SK-N-SH (cell line): ENCODE measurements at regions not wholly inside any gene's neighbourhood (a gene's known extent, or its start where the extent isn't known, plus 50 kb on each side); places are given as distances from the start of the nearest gene placed in this dataset.

Experiments used
- RFX5 ChIP-seq: IDR thresholded peaks from 2 replicates; pipeline ENCODE4 v1.6.1; 2012; ENCODE audit warnings: mild to moderate bottlenecking, improper control_type of control experiment, low read length
- YY1 ChIP-seq: IDR thresholded peaks from 2 replicates; pipeline ENCODE4 v1.4.0; 2012; ENCODE audit warnings: low read depth, mild to moderate bottlenecking
- TF ChIP-seq, protein P1 (sequence below): IDR thresholded peaks from 2 replicates; pipeline ENCODE4 v1.4.0; 2012; ENCODE audit warnings: low read depth, borderline replicate concordance

DNA sequence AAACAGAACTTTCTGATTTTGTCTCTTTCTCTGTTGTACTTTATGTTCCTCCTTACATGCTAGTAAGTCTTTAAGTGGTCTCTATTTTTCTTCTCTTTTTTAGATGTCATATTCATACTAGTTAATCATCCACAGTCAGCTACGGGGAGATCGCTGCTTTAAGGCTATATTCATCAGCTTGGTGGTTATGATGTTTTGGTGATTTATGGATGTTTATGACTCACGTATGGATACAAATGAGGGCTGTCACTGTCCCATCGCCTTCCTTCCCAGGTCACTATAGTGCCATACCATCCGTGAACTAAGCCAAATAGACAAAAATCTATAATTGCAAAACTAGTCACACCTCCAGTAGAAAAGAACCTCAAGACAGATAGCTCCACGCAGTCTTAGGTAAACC lies 296.8 kb upstream of the AADAT start:
- TF ChIP-seq, protein P1, sequence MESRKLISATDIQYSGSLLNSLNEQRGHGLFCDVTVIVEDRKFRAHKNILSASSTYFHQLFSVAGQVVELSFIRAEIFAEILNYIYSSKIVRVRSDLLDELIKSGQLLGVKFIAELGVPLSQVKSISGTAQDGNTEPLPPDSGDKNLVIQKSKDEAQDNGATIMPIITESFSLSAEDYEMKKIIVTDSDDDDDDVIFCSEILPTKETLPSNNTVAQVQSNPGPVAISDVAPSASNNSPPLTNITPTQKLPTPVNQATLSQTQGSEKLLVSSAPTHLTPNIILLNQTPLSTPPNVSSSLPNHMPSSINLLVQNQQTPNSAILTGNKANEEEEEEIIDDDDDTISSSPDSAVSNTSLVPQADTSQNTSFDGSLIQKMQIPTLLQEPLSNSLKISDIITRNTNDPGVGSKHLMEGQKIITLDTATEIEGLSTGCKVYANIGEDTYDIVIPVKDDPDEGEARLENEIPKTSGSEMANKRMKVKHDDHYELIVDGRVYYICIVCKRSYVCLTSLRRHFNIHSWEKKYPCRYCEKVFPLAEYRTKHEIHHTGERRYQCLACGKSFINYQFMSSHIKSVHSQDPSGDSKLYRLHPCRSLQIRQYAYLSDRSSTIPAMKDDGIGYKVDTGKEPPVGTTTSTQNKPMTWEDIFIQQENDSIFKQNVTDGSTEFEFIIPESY, result no peak
- TF ChIP-seq YY1 (no peak), RFX5 (no peak)
